Fibroblast of peridontal ligament (primary cell): ENCODE measurements at regions not wholly inside any gene's neighbourhood (a gene's known extent, or its start where the extent isn't known, plus 50 kb on each side); places are given as distances from the start of the nearest gene placed in this dataset.
A peak's percentile ranks its signal among the peaks of the same experiment; 100 is the strongest.

Experiments used
- DNase-seq: peaks from one replicate; pipeline ENCODE4 v3.0.0-alpha.2; 2010; ENCODE audit errors: extremely low read depth

DNA sequence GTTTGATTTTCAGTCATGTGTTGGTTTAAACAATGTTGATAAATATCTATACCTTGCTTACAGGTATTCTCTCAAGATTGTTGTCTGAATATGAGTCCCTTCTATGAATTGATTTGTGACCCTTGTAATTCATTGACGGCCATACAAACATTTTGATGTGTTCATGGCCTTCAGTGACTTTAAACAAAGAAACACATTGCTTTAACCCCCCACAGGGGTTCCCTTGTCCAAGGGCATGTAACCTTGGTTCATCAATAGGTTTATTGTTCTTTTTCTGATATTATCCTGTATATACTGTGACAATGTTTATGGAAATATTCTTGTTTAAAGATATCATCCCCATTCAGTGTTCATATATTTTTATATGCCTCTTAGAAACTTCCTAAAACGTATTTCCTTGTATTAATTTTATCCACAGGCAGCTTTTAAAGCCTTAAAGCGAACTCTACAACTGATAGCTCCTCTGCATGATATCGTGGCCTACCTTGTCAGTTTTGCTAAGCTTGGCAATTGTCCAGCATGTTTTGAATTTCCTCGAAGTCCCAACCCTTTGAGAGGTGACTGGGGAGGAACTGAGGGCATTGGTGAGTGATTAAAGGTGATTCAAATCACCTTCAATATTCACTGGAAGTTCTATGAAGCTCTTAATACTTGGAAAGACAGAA, 87.0 kb downstream of the CD164 start:
- DNase-seq = no peak

- no peak for DNase-seq
Measured at GRCh38 chr6:109292983-109293586, 89.2 kb downstream of the CD164 start.

- no peak for DNase-seq
Measured at GRCh38 chr6:109292420-109292819, 89.8 kb downstream of the CD164 start.

GRCh38 chr6:109291902-109292301, 90.4 kb downstream of the CD164 start:
- DNase-seq = no peak

GRCh38 chr6:109290143-109290931, 91.9 kb downstream of the CD164 start:
- DNase-seq = no peak

- DNase-seq = no peak
Measured at GRCh38 chr6:109285366-109285765, 96.9 kb downstream of the CD164 start.

- DNase-seq = no peak
Measured at GRCh38 chr6:109284675-109285074, 97.6 kb downstream of the CD164 start.

GRCh38 chr6:109282756-109283155, 99.5 kb downstream of the CD164 start:
- no peak for DNase-seq

DNA sequence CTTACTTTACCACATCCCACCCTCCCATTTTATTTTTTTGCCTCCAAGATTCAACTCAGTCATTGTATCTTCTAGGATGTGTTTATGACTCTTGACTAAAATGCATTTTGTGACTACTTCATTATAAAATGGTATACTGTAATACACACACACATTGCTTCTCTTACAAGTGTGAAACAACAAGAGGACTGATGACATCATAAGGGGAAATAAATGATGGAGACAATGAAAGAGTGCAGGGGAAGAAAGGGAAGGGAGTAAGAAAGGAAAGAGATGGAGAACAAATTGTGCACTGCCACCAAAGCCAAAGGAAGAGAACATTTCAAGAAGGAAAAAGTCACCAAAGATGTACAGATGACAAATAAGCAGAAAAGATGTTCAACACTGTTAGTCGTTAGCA, 102.6 kb downstream of the CD164 start:
- no peak for DNase-seq

DNA sequence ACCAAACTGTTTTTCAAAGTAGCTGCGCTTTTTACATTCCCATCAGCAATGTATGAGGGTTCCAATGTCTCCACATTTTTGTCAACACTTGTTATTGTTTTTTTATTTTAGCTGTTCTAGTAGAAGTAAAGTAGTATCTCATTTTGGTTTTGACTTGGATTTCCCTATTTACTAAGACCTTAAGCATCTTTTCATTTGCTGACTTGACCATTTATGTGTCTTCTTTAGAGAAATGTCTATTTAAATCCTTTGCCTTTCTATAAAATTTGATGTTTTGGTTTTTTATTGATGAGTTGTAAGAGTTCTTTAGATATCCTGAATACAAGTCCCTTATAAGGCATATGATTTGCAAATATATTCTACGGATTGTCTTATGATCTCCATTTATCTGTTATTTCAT, 110.6 kb downstream of the CD164 start:
- DNase-seq = no peak

DNA sequence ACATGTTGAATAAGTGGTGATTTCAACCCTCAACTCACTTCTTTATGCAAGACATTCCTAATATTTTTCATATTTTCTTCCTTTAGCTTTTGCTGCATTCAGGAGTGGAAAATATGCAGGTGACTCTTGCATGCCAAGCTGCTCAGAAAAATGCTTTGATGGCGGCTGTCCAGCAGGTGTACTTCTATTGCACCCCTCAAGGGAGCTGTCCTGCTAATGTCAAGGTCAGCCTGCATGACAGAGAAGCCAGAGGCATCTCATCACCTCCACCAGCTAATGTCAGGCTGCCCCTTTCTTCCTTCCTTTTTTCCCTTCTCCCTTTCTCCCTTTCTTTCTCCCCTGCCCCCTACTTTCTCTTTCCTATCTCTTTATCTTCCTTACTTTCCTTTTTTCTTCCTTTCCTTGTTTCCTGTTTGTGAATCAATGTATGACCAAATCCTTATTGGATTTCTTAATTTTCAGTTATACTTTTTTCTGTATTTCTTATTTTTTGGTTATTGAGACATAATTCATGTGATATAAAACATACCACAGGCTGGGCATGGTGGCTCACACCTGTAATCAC, 112.2 kb downstream of the CD164 start:
- DNase-seq = no peak

DNA sequence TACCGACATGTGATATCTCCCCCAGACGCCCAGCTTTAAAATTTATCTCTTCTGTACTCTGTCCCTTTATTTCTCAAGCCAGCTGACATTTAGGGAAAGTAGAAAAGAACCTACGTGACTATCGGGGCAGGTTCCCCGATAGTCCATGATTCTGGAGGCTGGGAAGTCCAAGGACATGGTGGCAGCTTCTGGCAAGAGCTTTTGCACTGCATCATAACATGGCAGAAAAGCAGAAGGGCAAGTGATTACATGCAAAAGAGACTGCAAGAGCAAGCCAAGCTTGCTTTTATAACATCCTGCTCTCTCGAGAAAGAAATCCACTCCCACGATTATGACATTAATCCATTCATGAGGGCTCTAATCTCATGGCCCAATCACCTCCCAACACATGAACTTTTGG, 113.2 kb downstream of the CD164 start:
- no peak for DNase-seq

GRCh38 chr6:109265530-109265929, 116.7 kb downstream of the CD164 start:
- no peak for DNase-seq

DNA sequence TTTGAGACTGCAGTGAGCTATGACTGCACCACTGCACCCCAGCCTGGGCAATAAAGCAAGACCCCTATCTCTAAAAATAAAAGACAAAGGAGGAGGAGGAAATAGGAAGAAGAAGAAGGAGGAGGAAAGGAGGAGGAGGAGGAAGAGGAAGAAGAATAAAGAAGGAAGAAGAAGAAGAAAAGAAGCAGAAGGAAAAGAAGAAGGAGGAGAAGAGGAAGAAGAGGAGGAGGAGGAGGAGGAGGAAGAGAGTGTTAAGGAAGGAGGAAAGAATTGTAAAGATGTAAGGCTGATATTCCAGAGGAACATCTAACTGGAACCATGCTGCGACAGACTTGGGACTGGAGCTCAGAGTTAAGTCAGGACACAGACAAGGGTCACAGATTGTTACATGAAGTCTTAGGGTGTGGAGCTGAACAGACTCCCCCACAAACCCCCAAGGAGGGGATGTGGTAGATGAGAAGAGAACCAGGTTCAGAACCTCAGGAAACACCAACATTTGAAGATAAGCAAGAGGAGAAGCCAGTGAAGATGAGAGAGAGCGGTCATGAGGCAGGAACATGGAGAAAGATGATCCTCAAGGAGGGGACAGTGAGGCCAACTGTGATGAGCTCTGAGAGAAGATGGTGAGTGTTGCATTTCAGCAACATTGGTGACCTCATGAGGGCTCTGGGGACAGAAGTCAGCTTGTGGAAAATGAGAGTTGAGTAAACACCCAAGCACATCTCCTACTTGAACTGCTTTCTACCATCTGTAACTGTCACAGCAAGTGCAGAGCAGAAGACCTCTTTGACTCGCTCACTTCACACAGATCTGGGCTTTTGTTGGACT, 118.2 kb downstream of the CD164 start:
- no peak for DNase-seq

DNA sequence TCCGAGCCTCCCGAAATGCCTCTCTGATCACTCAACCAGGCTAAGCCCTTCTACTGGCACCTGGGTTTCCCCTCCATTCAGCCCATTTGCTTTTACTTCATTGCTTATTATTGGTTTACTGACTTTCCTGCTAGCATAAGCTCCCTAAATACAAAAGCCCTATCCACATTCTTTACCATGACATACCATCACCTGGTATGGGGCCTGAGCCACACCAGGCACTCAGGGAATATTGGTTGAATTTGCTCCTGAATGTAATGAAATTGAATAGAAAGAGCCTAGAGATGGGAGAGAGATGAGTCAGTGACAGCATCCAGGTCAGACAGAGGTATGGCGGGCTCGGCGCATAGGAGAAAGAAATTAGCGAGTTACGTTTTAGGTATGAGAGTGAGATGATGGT, 120.0 kb downstream of the CD164 start:
- no peak for DNase-seq

GRCh38 chr6:109261811-109262210, 120.5 kb downstream of the CD164 start:
- no peak for DNase-seq

- DNase-seq = peak; percentile 34
Measured at GRCh38 chr6:109260701-109261100, 121.6 kb downstream of the CD164 start.

DNA sequence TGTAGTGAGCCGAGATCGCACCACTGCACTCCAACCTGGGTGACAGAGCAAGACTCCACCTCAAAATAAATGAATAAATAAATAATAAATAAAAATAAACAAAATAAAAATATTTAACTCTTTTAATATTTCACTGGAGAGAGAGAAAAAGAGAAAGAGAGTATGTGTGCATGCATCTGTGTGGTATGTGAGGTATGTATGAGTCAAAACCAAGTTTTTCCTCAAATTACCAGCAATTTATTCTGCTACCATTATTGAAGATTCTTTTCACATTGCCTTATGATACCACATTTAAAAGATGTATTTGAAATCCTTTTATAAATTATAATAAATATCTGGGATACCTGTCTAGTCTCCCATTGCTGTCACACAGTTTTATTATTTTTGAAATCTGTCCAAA, 122.1 kb downstream of the CD164 start:
- peak; percentile 58 for DNase-seq

GRCh38 chr6:109258129-109258528, 124.1 kb downstream of the CD164 start:
- DNase-seq = no peak

DNA sequence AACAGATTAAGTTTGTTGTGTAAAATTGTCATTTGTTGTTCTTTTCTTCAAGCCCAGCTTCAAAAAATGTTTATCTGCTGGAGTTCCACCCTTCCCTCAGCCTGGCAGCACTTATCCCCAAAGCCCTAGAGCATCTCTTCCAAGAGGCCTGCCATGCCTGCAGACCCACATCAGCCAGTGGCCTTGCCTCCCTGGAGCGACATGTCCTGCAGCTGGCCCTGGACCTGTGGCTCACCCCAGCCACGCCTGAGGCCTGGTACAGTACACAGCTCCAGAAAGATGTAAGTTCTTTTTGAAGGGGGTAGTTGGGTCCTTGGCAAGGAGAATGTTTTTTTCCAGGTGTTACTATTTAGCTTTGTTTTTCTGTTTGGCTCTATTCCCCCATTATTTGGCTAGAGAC, 124.8 kb downstream of the CD164 start:
- no peak for DNase-seq

DNA sequence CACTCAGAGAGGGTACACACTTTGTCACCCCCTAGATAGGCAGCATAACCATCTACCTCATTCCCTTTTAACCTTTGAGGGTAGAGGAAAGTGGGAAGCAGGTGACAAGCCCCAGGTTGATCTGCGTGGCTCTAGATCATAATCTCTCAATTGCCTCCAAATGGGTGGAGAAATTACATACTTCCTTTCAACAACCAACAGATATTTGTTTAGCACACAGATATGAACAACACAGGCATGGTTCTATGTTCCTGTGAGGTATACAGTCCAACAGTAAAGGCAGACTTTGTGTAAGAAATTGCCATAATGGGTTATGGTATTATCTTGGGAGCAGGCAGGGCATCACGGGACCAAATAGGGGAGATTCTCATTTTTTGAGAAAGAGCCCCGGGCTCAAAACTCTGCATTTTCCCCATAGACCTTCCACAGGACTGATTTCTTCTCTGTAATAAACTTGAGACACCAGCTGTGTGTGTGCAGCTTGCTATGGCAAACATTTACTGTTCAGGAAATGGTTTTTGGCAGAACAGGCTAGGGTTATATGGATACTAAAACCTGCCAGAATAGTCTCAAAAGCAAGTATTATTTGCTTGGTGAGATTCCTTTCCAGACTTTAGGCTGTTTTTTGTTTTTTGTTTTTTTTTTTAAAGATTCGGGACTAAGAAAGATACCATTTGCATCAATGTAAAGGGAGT, 126.2 kb downstream of the CD164 start:
- DNase-seq = peak; percentile 31
